ENCODE measurements at regions not wholly inside any gene's neighbourhood (a gene's known extent, or its start where the extent isn't known, plus 50 kb on each side); places are given as distances from the start of the nearest gene placed in this dataset.

- no peak for TF ChIP-seq POLR2A (IDR thresholded peaks at IDR 0.05; ENCODE audit: low read length)
- TF ChIP-seq GATA1 (IDR thresholded peaks at IDR 0.05; ENCODE audit: low read depth, low read length) = no peak
Measured at GRCh38 chr4:181063212-181063611, 1180.0 kb upstream of the TENM3 start.

Data from erythroblast (primary cell).